ENCODE measurements at regions not wholly inside any gene's neighbourhood (a gene's known extent, or its start where the extent isn't known, plus 50 kb on each side); places are given as distances from the start of the nearest gene placed in this dataset.

DNA sequence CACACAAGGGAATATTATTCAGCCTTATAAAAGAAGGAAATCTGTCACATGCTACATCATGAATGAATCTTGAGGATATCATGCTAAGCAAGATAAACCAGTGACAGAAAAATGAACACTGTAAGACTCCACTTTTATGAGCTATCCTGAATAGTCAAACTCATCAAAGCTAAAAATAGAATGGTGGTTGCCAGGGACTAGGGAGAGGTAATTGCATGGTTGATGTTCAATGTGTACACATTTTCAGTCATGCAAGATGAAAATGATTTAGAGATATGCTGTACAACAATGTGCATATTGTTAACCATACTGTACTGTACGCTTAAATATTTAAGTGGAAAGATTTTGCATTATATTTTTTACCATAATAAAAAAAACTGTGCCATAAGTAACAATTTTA is 1349.1 kb downstream of the XPNPEP1 start:
- no peak for TF ChIP-seq EZH2 (IDR thresholded peaks at IDR 0.05; ENCODE audit: insufficient read depth, poor library complexity, severe bottlenecking)
- no peak for TF ChIP-seq EZH2phosphoT487 (IDR thresholded peaks at IDR 0.05; ENCODE audit: insufficient read depth, low read depth)

Data from GM23248 (cell line).